Suprapubic skin (tissue), 4 donors: ENCODE measurements at regions not wholly inside any gene's neighbourhood (a gene's known extent, or its start where the extent isn't known, plus 50 kb on each side); places are given as distances from the start of the nearest gene placed in this dataset.

Source experiments
- EP300 ChIP-seq: sonication (generic); formaldehyde crosslinking; IDR thresholded peaks from one replicate; pipeline ENCODE4 v1.6.1; 2017; ENCODE audit warnings: antibody characterized with exemption
- POLR2A ChIP-seq, 2 donors: fragments of 450-650 bp; IDR thresholded peaks; one replicate each; pipeline ENCODE4 v1.6.1; 2017; ENCODE audit warnings: antibody characterized with exemption in 2 of 2, mild to moderate bottlenecking in 2 of 2, moderate library complexity in 2 of 2
- POLR2AphosphoS5 ChIP-seq, 3 donors: sonication (generic); formaldehyde crosslinking; IDR thresholded peaks; one replicate each; pipeline ENCODE4 v1.6.1; 2017; ENCODE audit warnings: antibody characterized with exemption in 3 of 3
- TF ChIP-seq, protein P1 (sequence below), 2 donors: fragments of 200-600 bp in 1 of 2; fragments of 450-650 bp in 1 of 2; sonication (generic) in 1 of 2; IDR thresholded peaks; one replicate each; pipeline ENCODE4 v1.5.1; 2016 to 2019; ENCODE audit warnings: antibody characterized with exemption in 2 of 2, mild to moderate bottlenecking in 1 of 2, moderate library complexity in 1 of 2

DNA sequence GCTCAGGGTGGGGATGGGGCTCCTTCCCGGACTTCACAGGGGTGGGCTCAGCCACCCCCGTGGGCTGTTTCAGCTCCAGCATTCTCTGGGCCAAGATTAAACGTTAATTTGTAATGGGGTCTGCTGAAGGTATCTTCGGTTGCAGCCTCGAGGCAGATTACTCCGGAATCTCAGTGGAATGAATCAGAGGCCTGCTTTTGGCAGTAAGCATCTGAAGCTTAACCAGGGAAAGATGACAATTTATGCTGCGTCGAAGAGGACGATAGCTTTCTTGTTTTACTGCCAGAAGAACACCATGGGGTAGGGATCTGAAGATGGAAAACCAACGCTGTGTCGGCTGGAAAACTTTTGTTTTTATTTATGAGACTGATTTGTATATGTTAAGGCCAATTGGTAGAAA is 129.2 kb upstream of the MSX1 start:
- TF ChIP-seq, protein P1, sequence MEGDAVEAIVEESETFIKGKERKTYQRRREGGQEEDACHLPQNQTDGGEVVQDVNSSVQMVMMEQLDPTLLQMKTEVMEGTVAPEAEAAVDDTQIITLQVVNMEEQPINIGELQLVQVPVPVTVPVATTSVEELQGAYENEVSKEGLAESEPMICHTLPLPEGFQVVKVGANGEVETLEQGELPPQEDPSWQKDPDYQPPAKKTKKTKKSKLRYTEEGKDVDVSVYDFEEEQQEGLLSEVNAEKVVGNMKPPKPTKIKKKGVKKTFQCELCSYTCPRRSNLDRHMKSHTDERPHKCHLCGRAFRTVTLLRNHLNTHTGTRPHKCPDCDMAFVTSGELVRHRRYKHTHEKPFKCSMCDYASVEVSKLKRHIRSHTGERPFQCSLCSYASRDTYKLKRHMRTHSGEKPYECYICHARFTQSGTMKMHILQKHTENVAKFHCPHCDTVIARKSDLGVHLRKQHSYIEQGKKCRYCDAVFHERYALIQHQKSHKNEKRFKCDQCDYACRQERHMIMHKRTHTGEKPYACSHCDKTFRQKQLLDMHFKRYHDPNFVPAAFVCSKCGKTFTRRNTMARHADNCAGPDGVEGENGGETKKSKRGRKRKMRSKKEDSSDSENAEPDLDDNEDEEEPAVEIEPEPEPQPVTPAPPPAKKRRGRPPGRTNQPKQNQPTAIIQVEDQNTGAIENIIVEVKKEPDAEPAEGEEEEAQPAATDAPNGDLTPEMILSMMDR (IDR thresholded peaks at IDR 0.05): no peak
- TF ChIP-seq POLR2A (IDR thresholded peaks at IDR 0.05) (no peak), EP300 (no peak), POLR2AphosphoS5 (IDR thresholded peaks at IDR 0.05) (no peak)
